ENCODE measurements at regions not wholly inside any gene's neighbourhood (a gene's known extent, or its start where the extent isn't known, plus 50 kb on each side); places are given as distances from the start of the nearest gene placed in this dataset.
A peak's percentile ranks its signal among the peaks of the same experiment; 100 is the strongest.
"Not testable (repeated sequence)": the region's sequence is repeated elsewhere in the genome, so short reads cannot be mapped to it uniquely, and the experiment has no call there.

DNA sequence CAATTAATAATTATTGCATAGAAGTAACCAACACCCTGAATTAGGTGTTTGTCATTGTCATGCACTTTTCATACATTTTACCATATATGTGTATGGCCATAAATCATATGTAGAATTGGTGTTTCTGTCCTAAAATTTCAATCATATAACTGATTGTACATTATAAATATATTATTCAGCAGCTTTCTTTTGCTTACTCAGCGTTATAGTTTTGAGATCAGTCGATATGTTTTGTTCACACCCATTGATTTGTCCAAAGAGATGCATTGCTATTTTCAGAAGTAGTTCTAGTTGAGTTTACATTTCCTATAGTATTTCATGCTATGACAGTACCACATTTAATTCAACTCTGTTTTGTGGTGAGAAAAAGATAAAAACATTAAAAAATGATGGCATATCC, 50.5 kb upstream of the PARP4 start:
- DNase-seq = no peak

DNA sequence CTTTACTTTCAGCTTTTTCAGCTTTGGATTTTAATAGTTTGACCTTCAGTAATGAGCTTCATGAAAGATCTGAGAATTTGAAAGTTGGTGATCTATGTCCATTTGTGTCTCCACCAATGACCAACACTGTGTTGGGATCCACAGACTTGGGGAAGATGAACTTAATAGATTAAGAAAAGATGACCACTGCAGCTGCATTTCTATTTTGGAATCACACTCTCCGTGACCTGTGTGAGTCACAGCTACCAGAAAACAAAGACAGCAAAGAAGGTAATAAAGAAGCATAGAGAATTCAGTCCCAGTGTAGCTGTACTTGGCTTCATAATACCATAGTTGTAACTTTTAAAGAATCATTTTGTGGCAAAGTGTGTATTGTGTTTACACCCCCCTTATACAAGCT, 51.4 kb upstream of the PARP4 start:
- DNase-seq = not testable (repeated sequence)

DNA sequence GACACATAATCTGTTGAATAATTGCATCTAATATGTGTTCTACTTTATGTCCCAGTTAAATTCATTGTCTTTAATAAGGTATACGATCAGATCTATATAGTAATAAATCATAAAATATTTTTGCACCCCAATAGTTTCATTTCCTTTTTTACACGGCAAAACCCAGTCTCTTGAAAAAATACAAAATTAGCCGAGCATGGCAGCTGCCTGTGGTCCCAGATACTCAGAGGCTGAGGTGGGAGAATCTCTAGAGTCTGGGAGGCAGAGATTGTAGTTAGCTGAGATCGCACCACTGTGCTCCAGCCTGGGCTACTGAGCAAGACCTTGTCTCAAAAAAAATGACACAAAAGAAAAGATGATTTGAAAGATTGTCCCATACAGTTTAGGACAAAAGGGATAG, 52.3 kb upstream of the PARP4 start:
- DNase-seq = no peak

DNA sequence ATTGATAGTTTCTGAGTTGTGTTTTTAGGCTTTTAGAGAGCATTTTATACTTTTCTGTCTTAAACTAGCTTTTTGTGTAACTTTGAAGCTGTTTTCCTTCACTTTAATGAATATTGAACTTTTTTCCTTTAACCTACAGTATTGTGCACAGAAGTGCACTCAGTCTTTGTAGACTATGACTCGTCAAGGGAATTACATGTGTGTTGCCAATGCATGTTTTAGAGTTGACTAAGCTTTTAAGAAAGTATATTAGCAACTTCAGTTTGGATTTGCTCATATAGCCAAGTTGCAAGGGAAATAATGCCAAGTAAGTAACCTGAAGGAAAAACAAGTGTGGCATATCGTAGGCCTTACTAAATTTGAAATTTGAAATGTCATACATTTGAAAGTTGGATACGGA, 55.0 kb upstream of the PARP4 start:
- DNase-seq = not testable (repeated sequence)

DNA sequence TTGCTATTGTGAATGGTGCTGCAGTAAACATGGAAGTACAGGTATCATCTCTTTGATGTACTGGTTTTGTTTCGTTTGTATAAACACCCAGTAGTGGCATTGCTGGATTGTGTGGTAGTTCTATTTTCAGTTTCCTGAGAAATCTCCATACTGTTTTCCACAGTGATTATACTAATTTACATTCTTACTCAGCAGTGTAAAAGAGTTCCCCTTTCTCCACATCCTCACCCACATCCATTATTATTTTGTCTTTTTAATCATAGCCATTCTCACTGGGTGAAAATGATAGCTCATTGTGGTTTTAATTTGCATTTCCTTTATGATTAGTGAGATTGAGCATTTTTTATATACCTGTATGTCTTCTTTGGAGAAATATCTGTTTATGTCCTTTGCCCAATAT, 62.3 kb upstream of the PARP4 start:
- no peak for DNase-seq

DNA sequence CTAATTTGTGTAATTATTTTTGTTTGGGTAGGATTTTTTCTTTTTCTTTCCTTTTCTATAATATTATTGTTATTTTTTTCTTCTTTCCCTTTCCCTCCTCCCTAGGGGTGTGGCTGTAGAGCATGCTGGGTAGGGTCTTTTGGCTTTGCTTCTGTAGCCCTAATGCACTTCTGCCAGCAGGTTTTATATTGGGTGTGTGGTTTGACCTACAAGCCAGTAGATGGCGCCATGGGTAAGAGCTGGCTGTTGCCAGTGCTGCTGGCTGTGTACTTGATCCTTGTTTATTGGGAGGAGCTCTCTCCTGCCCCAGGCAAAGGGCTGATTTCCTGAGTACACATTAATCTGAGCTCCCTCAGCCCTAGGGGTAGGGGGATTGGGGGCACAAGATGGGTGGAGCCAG, 67.7 kb upstream of the PARP4 start:
- DNase-seq = peak; percentile 26

DNA sequence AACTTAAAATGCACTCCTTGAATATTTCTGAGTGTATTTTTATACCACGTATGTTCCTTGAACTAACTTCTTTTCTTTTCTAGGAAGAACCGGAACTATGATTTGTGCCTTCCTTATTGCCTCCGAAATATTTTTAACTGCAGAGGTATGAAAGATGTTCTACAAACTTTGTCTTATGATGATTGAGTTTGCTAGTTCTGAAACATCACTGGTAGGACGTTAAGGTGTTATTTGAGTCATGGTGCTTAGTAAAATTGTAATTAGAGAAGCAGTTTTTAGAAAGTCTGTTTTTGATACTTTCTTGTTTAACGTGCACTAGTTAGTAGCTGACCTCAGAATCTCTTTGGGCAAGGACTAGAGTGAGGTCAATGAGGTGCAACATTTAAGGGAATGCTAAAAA, 69.0 kb upstream of the PARP4 start:
- DNase-seq = not testable (repeated sequence)

DNA sequence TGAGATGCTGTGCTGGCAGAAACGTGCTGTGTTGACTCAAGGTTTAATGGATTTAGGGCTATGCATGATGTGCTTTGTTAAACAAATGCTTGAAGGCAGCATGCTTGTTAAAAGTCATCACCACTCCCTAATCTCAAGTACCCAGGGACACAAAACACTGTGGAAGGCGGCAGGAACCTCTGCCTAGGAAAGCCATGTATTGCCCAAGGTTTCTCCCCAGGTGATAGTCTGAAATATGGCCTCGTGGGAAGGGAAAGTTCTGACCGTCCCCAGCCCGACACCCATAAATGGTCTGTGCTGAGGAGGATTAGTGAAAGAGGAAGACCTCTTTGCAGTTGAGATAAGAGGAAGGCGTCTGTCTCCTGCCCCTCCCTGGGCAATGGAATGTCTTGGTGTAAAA, 79.1 kb upstream of the PARP4 start:
- DNase-seq = peak; percentile 13

DNA sequence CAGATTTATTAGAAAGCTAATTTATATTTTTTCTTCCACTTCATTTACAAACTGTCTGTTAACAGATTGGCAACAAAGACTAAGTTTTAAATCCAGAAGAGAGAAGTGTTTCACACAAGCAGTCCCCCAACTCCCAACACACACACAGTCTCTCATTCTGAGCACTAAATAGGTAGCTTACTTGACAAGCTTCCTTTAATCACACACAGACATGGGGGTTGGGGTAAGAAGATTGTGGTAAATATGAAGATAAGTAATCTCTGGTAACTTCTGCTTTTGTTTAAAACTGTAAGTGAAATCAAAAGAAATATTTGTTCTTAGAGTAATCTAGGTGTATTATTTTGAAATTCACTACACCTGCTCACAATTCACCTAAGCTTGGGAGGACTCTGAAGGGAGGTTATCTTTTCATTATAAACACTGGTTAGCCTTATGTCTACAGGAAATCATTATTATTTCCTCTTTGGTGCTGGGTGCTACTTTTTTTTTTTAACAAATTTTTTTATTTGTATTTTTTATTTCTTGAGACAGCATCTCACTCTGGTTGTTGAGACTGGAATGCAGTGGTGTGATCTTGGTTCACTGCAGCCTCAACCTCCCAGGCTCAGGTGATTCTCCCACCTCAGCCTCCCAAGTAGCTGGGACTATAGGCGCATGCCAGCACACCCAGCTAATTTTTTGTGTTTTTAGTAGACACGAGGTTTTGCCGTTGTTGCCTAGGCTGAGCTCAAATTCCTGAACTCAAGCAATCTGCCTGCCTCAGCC, 82.1 kb upstream of the ATP12A start:
- DNase-seq = not testable (repeated sequence)

DNA sequence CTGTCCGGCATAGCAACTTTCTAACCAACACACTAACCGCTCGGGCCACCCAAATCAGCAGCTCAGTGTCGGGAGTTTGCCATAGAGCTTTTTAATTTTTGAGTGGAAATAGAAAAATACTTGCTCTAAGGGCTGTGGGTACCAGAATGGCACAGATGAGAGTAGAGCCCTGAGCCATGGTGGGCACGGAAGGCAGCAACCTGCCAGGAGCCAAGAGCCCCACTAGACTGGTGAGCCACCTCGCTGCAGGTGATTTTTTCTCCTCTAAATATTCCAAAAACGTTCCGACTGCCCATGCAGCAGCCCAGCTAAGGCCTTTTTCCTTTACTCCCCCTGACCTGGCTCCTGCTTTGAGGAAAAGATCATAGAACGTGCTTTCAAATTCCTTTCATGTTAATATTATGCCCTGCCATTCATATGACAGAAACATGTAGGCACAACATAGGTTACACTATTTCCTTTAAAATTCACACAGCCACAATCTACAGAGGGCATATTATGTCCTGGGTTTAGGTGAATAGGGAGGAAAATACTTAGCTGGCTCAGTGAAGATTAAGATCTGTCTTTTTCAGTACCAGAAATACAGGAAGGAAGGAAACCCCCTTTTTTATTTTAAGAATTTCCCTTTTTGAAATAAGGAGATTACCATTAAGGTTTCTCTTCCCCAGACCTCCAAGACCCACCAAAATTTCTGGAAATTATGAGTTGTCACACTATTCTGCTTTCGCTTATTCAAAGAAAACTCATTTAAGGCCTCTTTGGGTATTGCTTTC, 81.0 kb upstream of the ATP12A start:
- not testable (repeated sequence) for DNase-seq

DNA sequence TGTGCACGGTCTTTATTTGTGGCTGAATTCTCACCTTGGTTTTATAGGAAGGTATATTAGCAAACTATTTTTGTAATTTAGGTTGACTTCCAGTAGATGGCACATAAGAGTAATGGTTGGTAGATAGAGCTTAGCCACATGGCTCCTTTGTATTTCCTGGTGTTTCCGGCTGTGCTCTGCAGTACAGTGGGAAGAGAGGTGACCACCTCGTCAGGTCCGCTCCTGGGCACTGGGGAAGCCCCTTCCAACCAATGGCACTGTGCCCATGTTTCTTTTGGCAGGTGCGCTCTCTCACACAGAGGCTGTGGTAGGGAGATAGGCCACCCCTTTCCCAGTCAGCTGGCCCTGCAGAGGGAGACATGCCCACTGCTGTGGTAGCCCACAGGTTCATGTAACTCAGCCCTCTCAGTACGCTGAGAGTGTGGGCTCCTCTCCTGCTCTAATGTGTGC, 74.3 kb upstream of the ATP12A start:
- peak; percentile 1 for DNase-seq

DNA sequence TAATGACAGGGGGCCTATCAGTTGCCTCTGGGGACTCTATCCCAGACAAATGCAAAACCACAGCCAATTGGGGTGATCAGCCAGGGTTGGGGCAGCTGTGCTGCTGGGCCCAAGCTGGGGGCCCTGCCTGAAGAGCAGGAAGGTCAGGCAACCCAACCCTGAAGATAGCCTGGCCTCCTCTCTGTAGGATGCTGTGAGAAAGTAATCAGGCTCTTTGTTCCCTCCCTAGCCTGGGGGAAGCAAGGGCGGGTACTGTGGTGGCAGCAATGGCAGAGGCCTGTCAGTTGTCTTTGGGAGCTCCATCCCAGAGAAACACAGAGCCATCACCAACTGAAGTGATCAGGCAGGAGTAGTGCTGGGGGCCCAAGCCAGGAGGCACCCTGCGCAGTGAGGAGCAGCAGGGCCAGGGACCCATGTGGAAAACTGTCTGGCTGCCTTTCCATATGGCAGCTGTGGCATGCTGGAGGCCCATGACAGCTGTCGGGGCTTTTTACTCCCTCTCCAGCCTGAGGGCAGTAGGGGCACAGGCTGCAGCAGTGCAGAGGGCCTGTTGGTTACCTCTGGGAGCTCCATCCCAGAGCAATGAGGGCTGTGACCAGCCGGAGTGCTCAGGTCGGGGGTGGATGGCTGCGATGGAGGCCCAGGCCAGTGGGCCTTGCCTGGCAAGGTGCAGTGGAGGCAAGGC, 73.6 kb upstream of the ATP12A start:
- DNase-seq = no peak

DNA sequence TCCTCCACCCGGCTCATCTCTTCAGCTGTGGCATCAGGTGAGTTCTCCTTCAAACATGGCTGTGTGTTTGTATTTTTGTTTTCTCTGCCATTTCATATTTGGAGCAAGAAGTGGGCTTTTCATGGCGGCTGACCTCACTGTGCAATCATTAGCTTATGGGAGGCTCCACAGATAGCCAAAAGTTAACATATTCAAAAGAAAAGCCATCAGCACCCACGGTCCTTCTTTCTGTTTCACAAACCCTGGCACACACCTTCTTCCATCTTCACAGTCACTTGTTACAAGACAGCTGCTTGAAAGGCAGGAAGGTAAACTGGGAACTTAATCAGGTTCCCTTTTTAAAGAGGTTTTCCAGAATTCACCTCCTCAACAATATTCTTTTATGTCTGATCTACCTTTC, 69.3 kb upstream of the ATP12A start:
- DNase-seq = no peak

DNA sequence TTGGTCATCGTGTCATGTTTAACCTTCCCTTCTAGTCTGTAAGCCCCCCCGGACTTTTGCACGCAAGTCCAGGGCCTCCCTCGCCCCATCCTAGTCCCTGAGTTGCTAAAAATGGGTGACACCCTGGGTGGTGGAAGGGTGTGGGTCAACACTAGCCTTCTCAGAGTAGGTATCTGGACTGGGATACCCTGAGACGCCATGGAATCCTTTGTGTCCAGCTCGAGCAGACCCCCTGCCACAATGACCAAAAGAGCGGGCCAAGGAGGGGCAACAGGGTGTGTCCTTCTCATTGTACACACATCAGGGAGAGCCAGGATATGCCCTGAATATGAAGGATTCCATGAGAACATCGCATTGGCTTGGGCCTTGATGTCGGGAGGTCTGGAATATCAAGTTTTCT, 67.5 kb upstream of the ATP12A start:
- no peak for DNase-seq

DNA sequence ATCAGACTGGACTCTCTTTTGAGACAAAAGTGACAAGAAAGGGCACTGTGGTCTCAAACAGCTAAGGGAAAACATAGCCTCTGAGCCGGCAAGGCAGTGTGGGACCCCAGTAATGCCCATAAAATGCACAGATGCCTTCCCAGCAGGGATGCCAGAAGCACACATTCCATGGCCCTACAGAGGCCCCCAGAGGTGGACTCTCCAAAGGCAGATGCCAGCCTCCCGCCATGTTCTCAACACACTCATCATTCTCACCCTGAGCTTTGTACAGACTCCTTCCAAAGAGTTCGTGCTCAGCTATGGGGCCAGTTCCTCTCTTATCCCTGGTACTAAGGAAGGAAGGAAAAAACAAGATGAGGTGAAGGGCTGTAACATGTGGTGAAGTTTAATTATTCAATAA, 67.1 kb upstream of the ATP12A start:
- DNase-seq = no peak

DNA sequence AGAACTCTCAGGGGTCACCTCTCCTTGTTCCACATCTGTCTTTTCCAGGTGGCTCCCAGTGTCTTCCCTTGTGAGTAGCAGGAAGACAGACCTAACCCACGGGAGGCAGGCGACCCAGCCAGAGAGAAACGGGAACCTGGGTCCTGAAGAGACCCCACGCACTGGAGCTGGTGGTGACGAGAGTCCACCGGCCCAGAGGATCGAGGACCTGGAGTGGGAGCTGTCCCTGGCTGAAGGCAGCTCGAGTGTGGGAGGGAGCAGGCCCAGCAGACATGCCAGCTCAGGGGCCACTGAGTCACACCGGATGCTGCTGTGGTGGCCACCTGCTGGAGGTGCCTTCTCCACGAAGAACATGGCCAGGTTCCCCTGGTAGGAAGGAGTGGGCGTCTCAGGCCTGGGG, 66.5 kb upstream of the ATP12A start:
- DNase-seq = no peak

DNA sequence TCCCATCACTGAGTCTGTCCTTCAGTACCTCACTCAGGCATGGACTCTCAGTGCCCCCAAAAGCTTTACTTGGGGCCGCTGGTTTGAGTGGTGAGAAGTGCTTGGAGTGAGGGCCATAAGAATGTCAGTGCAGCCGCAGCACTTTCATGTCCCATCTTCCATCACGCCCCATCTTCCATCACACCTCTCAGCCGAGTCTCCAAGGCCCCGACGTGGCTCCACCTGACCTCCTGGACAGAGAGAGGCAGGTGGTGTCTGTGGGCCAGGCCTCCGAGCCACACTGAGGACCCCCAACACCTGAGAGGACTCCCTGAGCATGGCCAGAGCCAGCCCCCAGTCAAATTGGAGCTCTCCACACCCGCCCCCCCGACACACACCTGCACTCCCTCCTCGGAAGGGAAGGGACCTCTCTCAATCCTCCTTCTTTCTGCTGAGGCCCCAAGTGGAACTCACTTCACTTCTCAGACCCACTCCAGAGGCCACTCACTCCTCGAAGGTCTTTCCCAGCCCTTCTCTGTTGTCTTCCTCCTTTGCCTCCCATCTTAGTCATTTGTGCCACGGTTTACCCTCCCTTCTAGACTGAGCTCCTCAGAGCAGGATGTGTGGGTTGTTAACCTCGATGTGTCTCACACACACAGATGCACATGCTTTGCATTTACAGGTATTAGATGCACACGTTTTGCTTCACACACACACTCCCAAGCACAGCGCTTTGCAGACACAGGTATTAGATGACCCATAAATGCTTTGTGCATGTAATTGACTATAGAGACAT, 65.7 kb upstream of the ATP12A start:
- DNase-seq = no peak

DNA sequence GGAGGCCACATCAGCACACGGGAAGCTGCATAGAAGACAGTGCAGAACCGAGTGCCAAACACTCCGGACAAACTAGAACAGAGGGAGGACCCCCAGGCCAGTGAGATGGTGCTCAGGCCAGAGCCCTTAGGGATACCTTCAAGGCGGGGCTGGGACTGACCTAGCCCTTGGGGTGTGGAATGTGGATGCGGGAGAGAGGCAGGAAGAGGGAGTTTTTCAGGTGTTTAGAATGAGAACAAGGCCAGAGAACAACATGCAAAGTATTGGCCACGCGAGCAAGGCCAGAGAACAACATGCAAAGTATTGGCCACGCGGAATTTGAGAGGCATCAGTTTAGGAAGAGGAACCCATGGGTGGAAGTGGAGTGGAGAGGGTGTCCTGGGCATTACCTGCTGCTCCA, 65.1 kb upstream of the ATP12A start:
- no peak for DNase-seq

DNA sequence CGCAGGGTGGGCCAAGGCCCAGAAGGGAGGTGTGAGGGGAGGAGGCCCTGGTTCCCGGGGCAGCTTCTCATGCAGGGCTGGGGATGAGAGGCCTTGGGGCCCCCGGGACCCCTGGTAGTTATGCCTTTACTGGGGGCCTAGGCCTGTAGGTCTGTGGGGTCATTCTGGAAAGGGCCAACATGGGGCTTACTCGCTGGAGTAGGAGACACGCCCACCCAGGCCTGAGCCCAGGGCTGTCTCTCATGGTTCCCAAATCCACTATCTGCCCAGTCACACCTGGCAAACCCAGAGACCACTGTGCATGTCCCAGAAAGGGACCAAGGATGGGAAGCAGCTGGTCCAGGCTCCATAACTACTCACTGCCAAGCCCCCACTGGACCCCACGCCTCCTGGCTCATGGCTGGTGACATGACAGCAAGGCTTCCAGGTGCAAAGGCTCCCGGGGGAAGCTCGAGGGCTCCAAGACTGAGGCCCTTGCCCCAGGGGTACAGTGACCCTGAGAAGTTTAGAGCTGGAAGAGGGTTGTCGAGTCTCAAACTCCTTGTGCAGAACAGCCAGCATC, 64.2 kb upstream of the ATP12A start:
- DNase-seq = no peak

DNA sequence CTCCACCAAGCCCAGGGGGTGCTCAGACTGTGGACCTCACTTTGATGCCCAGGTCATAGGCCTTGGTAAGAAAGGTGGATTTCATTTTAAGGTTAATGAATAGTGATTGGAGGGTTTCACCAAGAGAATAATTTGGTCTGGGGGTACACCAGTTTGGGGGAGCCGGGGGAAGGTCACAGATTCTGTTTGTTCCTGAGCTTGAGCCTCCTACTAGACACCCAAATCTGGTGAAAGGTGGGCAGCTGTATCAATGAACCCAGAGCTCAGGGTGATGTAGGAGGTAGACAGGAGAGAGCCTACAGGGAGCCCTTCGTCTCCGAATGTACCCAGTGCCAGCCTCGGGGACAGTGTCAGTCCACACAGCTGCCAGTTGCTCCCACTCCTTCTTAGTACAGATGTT, 63.7 kb upstream of the ATP12A start:
- DNase-seq = no peak

DNA sequence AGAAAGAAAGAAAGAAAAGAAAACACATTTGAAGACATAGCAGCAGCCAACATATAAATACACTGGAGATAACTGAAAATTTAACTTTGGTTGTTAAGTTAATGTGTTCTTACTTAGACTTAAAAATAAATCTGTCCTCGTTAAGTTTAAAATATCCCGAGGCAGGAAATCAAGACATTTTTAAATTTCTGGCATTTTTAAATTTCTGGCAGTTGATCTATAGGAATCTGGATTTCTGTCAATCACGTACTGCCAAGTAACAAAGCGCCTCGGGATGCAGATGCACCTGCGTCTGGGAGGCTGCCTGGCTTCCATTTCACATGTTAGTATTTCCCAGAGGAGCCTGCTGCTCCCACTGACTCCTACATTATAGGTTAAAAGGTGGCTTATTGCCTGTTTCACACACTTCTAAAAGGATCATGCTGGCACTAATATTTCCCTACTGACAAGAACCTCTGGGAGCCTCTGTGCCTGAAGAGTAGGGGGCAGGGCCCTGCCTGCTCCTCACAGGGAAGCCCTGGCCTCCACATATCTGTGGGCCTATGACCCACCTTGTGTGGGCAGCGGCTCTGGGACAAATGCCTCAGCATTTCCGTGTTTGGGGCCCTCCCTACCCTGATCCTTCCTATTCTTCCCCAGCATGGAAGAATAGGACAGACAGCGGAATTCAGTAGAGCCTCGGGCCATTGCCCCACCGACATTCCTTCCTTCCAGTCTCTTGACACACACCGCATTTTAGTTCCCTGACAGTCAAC, 62.8 kb upstream of the ATP12A start:
- DNase-seq = no peak

Data from NCI-H345 (cell line).